SU-DHL-6 (cell line): ENCODE measurements at regions not wholly inside any gene's neighbourhood (a gene's known extent, or its start where the extent isn't known, plus 50 kb on each side); places are given as distances from the start of the nearest gene placed in this dataset.

Experiments used
- H2AFZ ChIP-seq: fragments of 200-600 bp; sonication (generic); 2 replicates; pipeline ENCODE4 v1.6.1; 2014; ENCODE audit warnings: low read depth, mild to moderate bottlenecking, moderate library complexity, mixed read lengths, antibody characterized with exemption, low read length; ENCODE audit not compliant: severe bottlenecking
- H3F3A ChIP-seq: fragments of 200-600 bp; shearing (Covaris generic); 2 replicates; pipeline ENCODE4 v1.6.0; 2016; ENCODE audit warnings: antibody characterized with exemption, mild to moderate bottlenecking; ENCODE audit not compliant: insufficient read depth
- H3K27ac ChIP-seq: fragments of 200-600 bp; sonication (generic); 2 replicates; pipeline ENCODE4 v1.5.1; 2016; ENCODE audit warnings: low read depth, mild to moderate bottlenecking, low read length, moderate library complexity, mixed read lengths
- H3K27me3 ChIP-seq: fragments of 200-600 bp; sonication (generic), shearing (Covaris generic); 2 replicates; pipeline ENCODE4 v1.6.0; 2014; ENCODE audit warnings: mild to moderate bottlenecking, low read length
- H3K36me3 ChIP-seq: fragments of 200-600 bp; sonication (generic); 2 replicates; pipeline ENCODE4 v1.6.1; 2014; ENCODE audit warnings: mild to moderate bottlenecking, low read length, mixed read lengths
- H3K4me2 ChIP-seq: fragments of 300-600, 200-600 bp; shearing (Covaris generic), sonication (generic); 2 replicates; pipeline ENCODE4 v1.6.0; 2014; ENCODE audit warnings: low read length, low read depth, mild to moderate bottlenecking; ENCODE audit not compliant: poor library complexity, severe bottlenecking
- H3K4me3 ChIP-seq: fragments of 200-600 bp; sonication (generic); 2 replicates; pipeline ENCODE4 v1.5.1; 2014; ENCODE audit warnings: antibody characterized with exemption, low read length, mild to moderate bottlenecking, mixed read lengths; ENCODE audit not compliant: insufficient read depth, poor library complexity, severe bottlenecking
- H3K79me2 ChIP-seq: fragments of 200-600 bp; sonication (generic); 2 replicates; pipeline ENCODE4 v1.6.1; 2014; ENCODE audit warnings: mild to moderate bottlenecking, low read length, moderate library complexity; ENCODE audit not compliant: insufficient read depth
- H3K9ac ChIP-seq: fragments of 200-600 bp; sonication (generic); 2 replicates; pipeline ENCODE4 v1.7.0; 2014; ENCODE audit warnings: mild to moderate bottlenecking, low read length
- H3K9me2 ChIP-seq: fragments of 200-600 bp; sonication (generic); replicated peaks from 2 replicates; pipeline ENCODE4 v1.6.1; 2014; ENCODE audit warnings: low read length; ENCODE audit not compliant: insufficient read depth
- H3K9me3 ChIP-seq: fragments of 200-600 bp; sonication (generic); 2 replicates; pipeline ENCODE4 v1.6.1; 2014; ENCODE audit warnings: low read length, mixed read lengths; ENCODE audit not compliant: insufficient read depth
- H4K20me1 ChIP-seq: fragments of 200-600 bp; sonication (generic); 2 replicates; pipeline ENCODE4 v1.6.1; 2014; ENCODE audit warnings: low read depth, mild to moderate bottlenecking, antibody characterized with exemption, low read length, moderate library complexity, mixed read lengths
- CTCF ChIP-seq: fragments of 200-600 bp; sonication (generic); IDR thresholded peaks from one replicate; pipeline ENCODE4 v1.5.1; 2017; ENCODE audit warnings: antibody characterized with exemption, mild to moderate bottlenecking, low read length, moderate library complexity; ENCODE audit not compliant: insufficient read depth, poor library complexity, severe bottlenecking
- EZH2phosphoT487 ChIP-seq: fragments of 200-600 bp; sonication (generic), shearing (Covaris generic); conservative IDR thresholded peaks from 2 replicates; pipeline ENCODE4 v1.6.1; 2018; ENCODE audit warnings: mild to moderate bottlenecking, antibody characterized with exemption, low read length, moderate library complexity, mixed read lengths

DNA sequence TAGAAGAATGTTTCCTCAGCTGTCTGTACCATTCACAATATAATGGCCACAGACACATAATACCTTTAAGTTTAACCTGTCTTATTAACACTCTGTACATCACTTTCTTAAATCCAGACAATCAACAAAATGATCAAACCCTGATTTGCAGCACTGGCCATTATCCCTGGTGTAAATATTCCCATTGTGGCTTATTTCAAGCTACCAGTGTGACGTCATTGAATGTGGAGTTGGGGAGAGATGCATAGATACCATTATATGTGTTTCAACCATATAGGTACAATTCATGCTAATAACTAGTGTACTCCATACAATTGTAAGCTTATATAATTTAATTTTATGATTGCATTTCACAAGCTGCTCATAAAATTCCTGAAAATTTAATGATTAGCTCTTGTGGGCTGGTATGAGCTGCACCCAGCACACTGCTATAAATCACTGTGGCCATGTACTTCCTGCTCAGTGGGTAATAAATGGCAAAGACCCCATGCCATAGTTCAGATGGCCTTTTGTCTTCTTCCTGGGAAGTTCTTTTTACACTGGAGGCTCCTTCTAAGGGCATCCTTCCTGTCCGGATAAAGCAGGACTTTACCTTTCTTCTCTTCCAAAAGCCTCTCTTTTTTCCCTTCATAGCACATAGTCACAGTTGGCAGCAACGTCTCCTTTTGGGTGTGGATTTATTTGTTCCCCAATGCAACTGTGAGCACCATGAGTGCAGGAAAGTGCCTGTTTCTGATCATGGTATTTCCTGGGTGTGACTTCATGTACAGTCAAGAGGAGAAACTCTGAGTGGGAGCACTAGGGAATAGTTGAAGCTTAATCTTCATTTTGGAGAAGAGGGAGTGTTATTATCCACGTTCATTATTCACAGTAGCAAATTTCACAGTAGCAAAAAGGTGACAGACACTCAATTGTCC lies 87.8 kb downstream of the MIAT start:
- Histone ChIP-seq H3F3A (no peaks in the 10 kb centered on the region), H3K9me2 (no peaks in the 10 kb centered on the region), H3K79me2 (no peaks in the 10 kb centered on the region), H3K9ac (no peak overlapping the region), H2AFZ (no peak overlapping the region), H3K36me3 (no peaks in the 10 kb centered on the region), H3K27ac (no peak overlapping the region), H4K20me1 (no peaks in the 10 kb centered on the region), H3K4me2 (no peak overlapping the region), H3K9me3 (no peaks in the 10 kb centered on the region), H3K27me3 (no peaks in the 10 kb centered on the region), H3K4me3 (no peak overlapping the region)
- TF ChIP-seq EZH2phosphoT487 (no peak), CTCF (no peak)

DNA sequence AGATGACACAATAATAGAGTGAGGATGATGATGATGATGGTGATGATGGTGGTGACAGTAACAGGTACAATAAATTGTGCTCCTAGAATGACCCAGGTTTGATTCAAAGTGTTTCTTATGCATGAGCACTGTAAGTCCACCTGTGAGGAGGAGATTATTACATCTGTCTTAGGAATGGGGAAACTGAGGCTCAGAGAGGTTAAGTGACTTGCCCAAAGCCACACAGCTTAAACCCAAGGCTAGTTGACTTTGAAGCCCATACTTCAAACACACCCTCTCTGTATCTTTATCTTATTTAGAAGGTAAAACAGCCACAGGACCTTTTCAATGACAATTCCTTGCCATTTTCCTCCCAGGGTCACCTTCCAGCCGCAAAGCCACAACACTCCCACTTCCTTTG lies 88.9 kb downstream of the MIAT start:
- H3F3A ChIP-seq: no peaks in the 10 kb centered on the region
- no peak overlapping the region for H2AFZ ChIP-seq
- no peak overlapping the region for H3K27ac ChIP-seq
- TF ChIP-seq EZH2phosphoT487 (no peak), CTCF (no peak)
- no peaks in the 10 kb centered on the region for H3K27me3 ChIP-seq
- H3K4me2 ChIP-seq: no peak overlapping the region
- H3K9me3 ChIP-seq: no peaks in the 10 kb centered on the region
- no peak overlapping the region for H3K9ac ChIP-seq
- H3K9me2 ChIP-seq: no peaks in the 10 kb centered on the region
- no peaks in the 10 kb centered on the region for H3K79me2 ChIP-seq
- H4K20me1 ChIP-seq: no peaks in the 10 kb centered on the region
- no peaks in the 10 kb centered on the region for H3K36me3 ChIP-seq
- no peak overlapping the region for H3K4me3 ChIP-seq

DNA sequence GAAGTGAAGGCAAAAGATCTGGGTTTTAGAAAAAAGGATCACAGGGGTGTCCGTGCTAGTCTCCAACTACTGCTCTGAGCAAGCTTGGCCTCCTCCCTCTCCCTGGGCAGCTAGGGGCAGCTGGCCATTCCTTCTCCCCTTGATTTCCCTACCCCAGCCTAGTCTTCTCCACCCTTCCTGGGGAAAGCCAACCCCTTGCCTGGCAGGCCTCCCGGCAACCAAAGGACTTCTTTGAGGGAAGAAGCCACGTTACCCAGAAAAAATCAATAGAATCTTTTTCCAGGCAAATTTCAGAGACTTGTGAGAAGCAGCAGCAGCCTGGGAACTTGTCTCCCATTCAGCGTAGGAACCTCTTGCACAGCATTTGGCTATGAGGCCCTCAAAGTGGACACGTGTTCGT lies 91.5 kb downstream of the MIAT start:
- Histone ChIP-seq H3K4me3 (no peak overlapping the region), H3F3A (no peaks in the 10 kb centered on the region), H4K20me1 (no peaks in the 10 kb centered on the region), H3K36me3 (no peaks in the 10 kb centered on the region), H3K9ac (no peak overlapping the region), H3K27ac (no peak overlapping the region), H3K27me3 (no peaks in the 10 kb centered on the region), H3K9me2 (no peaks in the 10 kb centered on the region), H3K79me2 (no peaks in the 10 kb centered on the region), H2AFZ (no peak overlapping the region), H3K4me2 (no peak overlapping the region), H3K9me3 (no peaks in the 10 kb centered on the region)
- TF ChIP-seq EZH2phosphoT487: no peak
- no peak for TF ChIP-seq CTCF
